Nucleus accumbens (tissue), 56 donors: ENCODE measurements at regions not wholly inside any gene's neighbourhood (a gene's known extent, or its start where the extent isn't known, plus 50 kb on each side); places are given as distances from the start of the nearest gene placed in this dataset.

ENCODE experiments used
- DNase-seq, 56 donors: peaks; one replicate each; lab custom pipeline; 2025; lab: John Stamatoyannopoulos, UW

GRCh38 chr6:84425971-84426705 is 198.7 kb upstream of the CEP162 start:
- DNase-seq: no peak

GRCh38 chr6:84424956-84425355 is 197.5 kb upstream of the CEP162 start:
- DNase-seq: no peak

GRCh38 chr6:84422380-84422968 is 195.0 kb upstream of the CEP162 start:
- DNase-seq: peak in 3 of 56 donors; percentile 1 to 33 (median 3)

GRCh38 chr6:84421031-84421430 is 193.6 kb upstream of the CEP162 start:
- no peak for DNase-seq

- no peak for DNase-seq
Observed at GRCh38 chr6:84417260-84417659, 189.8 kb upstream of the CEP162 start.

GRCh38 chr6:84416043-84416657 is 188.7 kb upstream of the CEP162 start:
- DNase-seq: no peak

GRCh38 chr6:84415517-84415916 is 188.1 kb upstream of the CEP162 start:
- no peak for DNase-seq

- no peak for DNase-seq
Observed at GRCh38 chr6:84415068-84415467, 187.6 kb upstream of the CEP162 start.

GRCh38 chr6:84414531-84414930 is 187.1 kb upstream of the CEP162 start:
- DNase-seq: no peak

- DNase-seq: no peak
Observed at GRCh38 chr6:84411060-84411629, 183.7 kb upstream of the CEP162 start.

GRCh38 chr6:84409911-84410310 is 182.5 kb upstream of the CEP162 start:
- no peak for DNase-seq

- DNase-seq: no peak
Observed at GRCh38 chr6:84408028-84408427, 180.6 kb upstream of the CEP162 start.

- no peak for DNase-seq
Observed at GRCh38 chr6:84403545-84403944, 176.1 kb upstream of the CEP162 start.

GRCh38 chr6:84399003-84399402 is 171.6 kb upstream of the CEP162 start:
- DNase-seq: no peak

- no peak for DNase-seq
Observed at GRCh38 chr6:84392261-84392660, 164.8 kb upstream of the CEP162 start.

- DNase-seq: no peak
Observed at GRCh38 chr6:84390851-84391250, 163.4 kb upstream of the CEP162 start.

- DNase-seq: no peak
Observed at GRCh38 chr6:84390334-84390733, 162.9 kb upstream of the CEP162 start.

GRCh38 chr6:84379142-84379541 is 151.7 kb upstream of the CEP162 start:
- no peak for DNase-seq

- DNase-seq: no peak
Observed at GRCh38 chr6:84372290-84372689, 144.8 kb upstream of the CEP162 start.

- DNase-seq: no peak
Observed at GRCh38 chr6:84371681-84372080, 144.2 kb upstream of the CEP162 start.

GRCh38 chr6:84362193-84362821 is 134.9 kb upstream of the CEP162 start:
- DNase-seq: no peak
